Caco-2 (cell line): ENCODE measurements at regions not wholly inside any gene's neighbourhood (a gene's known extent, or its start where the extent isn't known, plus 50 kb on each side); places are given as distances from the start of the nearest gene placed in this dataset.

Experiments
- BruUV-seq: library from RNA; stranded (reverse); fragments of 400-500 nt; replicated peaks from 2 replicates; lab custom pipeline; 2021; lab: Mats Ljungman, UMichigan
- CTCF ChIA-PET: fragments of 300-600 bp; sonication (Branson Sonifier 250); formaldehyde crosslinking; loops from one replicate; lab custom pipeline; 2022; ENCODE audit warnings: antibody characterized with exemption; lab: Charles Lee
- POLR2A ChIA-PET: fragments of 300-600 bp; sonication (Branson Sonifier 250); formaldehyde crosslinking; loops from one replicate; lab custom pipeline; 2022; ENCODE audit warnings: antibody characterized with exemption; lab: Charles Lee
- DNase-seq, 2 experiments: peaks; one replicate each; pipeline versions ENCODE4 v3.0.0 to v3.0.0-alpha.2; 2020 to 2022
- H3K27me3 ChIP-seq: replicated peaks from 2 replicates; pipeline ENCODE4 v1.6.0; 2011; ENCODE audit warnings: low read length; ENCODE audit not compliant: control insufficient read depth, insufficient read depth
- H3K36me3 ChIP-seq: 2 replicates; pipeline ENCODE4 v1.5.1; 2011; ENCODE audit warnings: low read length; ENCODE audit not compliant: control insufficient read depth, insufficient read depth
- H3K4me1 ChIP-seq: fragments of 250-450 bp; sonication (Bioruptor Pico); 2 replicates; pipeline ENCODE4 v1.5.1; 2020; ENCODE audit warnings: mild to moderate bottlenecking
- H3K4me3 ChIP-seq: 2 replicates; pipeline ENCODE4 v1.5.1; 2011; ENCODE audit warnings: low read depth, mild to moderate bottlenecking, control low read depth, low read length
- H3K9me3 ChIP-seq: fragments of 250-450 bp; sonication (Bioruptor Pico); 2 replicates; pipeline ENCODE4 v1.5.1; 2020; ENCODE audit warnings: mild to moderate bottlenecking, moderate library complexity
- H3K27ac Mint-ChIP-seq: one replicate; pipeline ENCODE4 v1.8.0; 2022; ENCODE audit warnings: mixed read lengths; ENCODE audit not compliant: unreplicated experiment
- H3K27me3 Mint-ChIP-seq: one replicate; pipeline ENCODE4 v1.8.0; 2022; ENCODE audit warnings: mixed read lengths; ENCODE audit not compliant: insufficient read depth, unreplicated experiment
- H3K36me3 Mint-ChIP-seq: one replicate; pipeline ENCODE4 v1.8.0; 2022; ENCODE audit warnings: mild to moderate bottlenecking, mixed read lengths; ENCODE audit not compliant: insufficient read depth, unreplicated experiment
- H3K4me1 Mint-ChIP-seq: one replicate; pipeline ENCODE4 v1.8.0; 2022; ENCODE audit warnings: low read depth, mixed read lengths; ENCODE audit not compliant: unreplicated experiment
- H3K4me3 Mint-ChIP-seq: one replicate; pipeline ENCODE4 v1.8.0; 2022; ENCODE audit warnings: mild to moderate bottlenecking, moderate library complexity, mixed read lengths; ENCODE audit not compliant: unreplicated experiment
- H3K9me3 Mint-ChIP-seq: one replicate; pipeline ENCODE4 v1.8.0; 2022; ENCODE audit warnings: mixed read lengths; ENCODE audit not compliant: unreplicated experiment
- intact Hi-C: fragments of 100-400 bp; cut with micrococcal nuclease; formaldehyde crosslinking; loops from one replicate; pipeline ENCODE4 v1.10.0; 2022; ENCODE audit not compliant: unreplicated experiment
- TF ChIP-seq, protein P1 (sequence below), 2 experiments: fragments of 200-600 bp in 1 of 2; IDR thresholded peaks; 1 replicate in 1 of 2; 2 replicates in 1 of 2; pipeline versions ENCODE4 v1.5.1 to v1.8.0; 2011 to 2022; ENCODE audit warnings: antibody characterized with exemption in 1 of 2, control low read depth in 1 of 2, inconsistent platforms in 1 of 2, low read depth in 1 of 2, low read length in 1 of 2, mild to moderate bottlenecking in 1 of 2, moderate library complexity in 1 of 2; ENCODE audit not compliant: insufficient read depth in 1 of 2, severe bottlenecking in 1 of 2, unreplicated experiment in 1 of 2

DNA sequence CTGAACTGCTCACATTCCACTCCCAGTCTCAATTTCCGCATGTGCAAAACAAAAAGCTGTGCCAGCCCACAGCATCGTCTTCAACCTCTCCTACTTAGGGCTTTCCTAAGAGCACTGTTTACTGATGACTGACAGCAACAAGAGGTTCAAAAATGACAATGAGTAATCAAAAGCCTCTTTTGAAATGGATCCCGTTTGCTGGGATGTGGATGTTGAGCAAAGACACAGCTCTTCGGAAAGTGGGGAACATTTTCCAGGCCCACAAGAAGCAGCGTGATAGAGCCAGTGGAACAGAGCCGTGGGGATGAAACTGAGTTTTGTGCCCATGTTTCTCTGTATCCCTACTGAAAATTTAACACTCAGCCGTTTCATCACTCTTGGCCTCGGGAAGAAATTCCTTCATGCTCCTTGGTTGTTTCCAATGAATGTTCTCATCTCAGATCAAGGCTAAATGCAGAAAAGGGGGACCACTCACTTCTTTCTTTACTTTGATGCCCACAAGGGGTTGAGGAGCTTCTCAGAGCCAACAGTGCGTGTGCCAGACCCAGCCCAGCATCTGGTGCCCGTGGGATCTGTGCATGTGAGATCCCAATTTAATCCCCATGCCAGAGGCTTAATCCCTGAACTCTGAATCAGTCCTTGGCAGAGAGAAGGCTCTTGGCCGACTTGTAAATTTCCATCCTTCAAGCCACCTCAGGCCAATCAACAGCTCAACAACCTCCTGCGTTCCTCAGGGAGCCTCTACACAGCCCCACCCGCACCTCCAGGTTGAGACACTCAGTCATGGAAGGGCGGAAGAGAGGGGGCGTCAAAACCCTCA, 230.2 kb upstream of the DAPK1 start:
- H3K9me3 Mint-ChIP-seq, result no peaks in the 10 kb centered on the region
- no peak overlapping the region for H3K4me3 Mint-ChIP-seq
- DNase-seq, result no peak
- H3K4me3 ChIP-seq, result no peak overlapping the region
- TF ChIP-seq, protein P1, sequence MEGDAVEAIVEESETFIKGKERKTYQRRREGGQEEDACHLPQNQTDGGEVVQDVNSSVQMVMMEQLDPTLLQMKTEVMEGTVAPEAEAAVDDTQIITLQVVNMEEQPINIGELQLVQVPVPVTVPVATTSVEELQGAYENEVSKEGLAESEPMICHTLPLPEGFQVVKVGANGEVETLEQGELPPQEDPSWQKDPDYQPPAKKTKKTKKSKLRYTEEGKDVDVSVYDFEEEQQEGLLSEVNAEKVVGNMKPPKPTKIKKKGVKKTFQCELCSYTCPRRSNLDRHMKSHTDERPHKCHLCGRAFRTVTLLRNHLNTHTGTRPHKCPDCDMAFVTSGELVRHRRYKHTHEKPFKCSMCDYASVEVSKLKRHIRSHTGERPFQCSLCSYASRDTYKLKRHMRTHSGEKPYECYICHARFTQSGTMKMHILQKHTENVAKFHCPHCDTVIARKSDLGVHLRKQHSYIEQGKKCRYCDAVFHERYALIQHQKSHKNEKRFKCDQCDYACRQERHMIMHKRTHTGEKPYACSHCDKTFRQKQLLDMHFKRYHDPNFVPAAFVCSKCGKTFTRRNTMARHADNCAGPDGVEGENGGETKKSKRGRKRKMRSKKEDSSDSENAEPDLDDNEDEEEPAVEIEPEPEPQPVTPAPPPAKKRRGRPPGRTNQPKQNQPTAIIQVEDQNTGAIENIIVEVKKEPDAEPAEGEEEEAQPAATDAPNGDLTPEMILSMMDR (IDR thresholded peaks at IDR 0.05; ENCODE audit: insufficient read depth in 1 of 2, low read depth in 1 of 2, low read length in 1 of 2, severe bottlenecking in 1 of 2, unreplicated experiment in 1 of 2), result no peak
- ChIA-PET CTCF (no interaction called here), POLR2A (no interaction called here)
- no peaks in the 10 kb centered on the region for H3K36me3 Mint-ChIP-seq
- no peak overlapping the region for H3K27ac Mint-ChIP-seq
- no peaks in the 10 kb centered on the region for H3K4me1 ChIP-seq
- H3K4me1 Mint-ChIP-seq, result no peaks in the 10 kb centered on the region
- H3K9me3 ChIP-seq, result no peaks in the 10 kb centered on the region
- H3K27me3 Mint-ChIP-seq, result no peaks in the 10 kb centered on the region
- H3K36me3 ChIP-seq, result no peaks in the 10 kb centered on the region
- BruUV-seq, result no TSS peak
- intact Hi-C loops, result no loop called here
- H3K27me3 ChIP-seq, result no peaks in the 10 kb centered on the region

GRCh38 chr9:87269296-87270176, 228.1 kb upstream of the DAPK1 start:
- Mint-ChIP-seq H3K27ac (no peak overlapping the region), H3K27me3 (no peaks in the 10 kb centered on the region), H3K4me1 (no peaks in the 10 kb centered on the region), H3K4me3 (no peak overlapping the region), H3K36me3 (no peaks in the 10 kb centered on the region), H3K9me3 (no peaks in the 10 kb centered on the region)
- DNase-seq, result no peak
- ChIA-PET CTCF (no interaction called here), POLR2A (no interaction called here)
- Histone ChIP-seq H3K4me1 (no peaks in the 10 kb centered on the region), H3K27me3 (no peaks in the 10 kb centered on the region), H3K9me3 (no peaks in the 10 kb centered on the region), H3K4me3 (no peak overlapping the region), H3K36me3 (no peaks in the 10 kb centered on the region)
- TF ChIP-seq, protein P1 (IDR thresholded peaks at IDR 0.05; ENCODE audit: insufficient read depth in 1 of 2, low read depth in 1 of 2, low read length in 1 of 2, severe bottlenecking in 1 of 2, unreplicated experiment in 1 of 2), result no peak
- intact Hi-C loops, result no loop called here
- no TSS peak for BruUV-seq

- POLR2A ChIA-PET, result no interaction called here
- no peaks in the 10 kb centered on the region for H3K27me3 ChIP-seq
- BruUV-seq, result no TSS peak
These were observed 227.3 kb upstream of the DAPK1 start for GRCh38 chr9:87270221-87270847.

More at GRCh38 chr9:87270221-87270847, 227.3 kb upstream of the DAPK1 start:
- Mint-ChIP-seq H3K27ac (no peak overlapping the region), H3K9me3 (no peaks in the 10 kb centered on the region), H3K27me3 (no peaks in the 10 kb centered on the region), H3K36me3 (no peaks in the 10 kb centered on the region), H3K4me1 (no peaks in the 10 kb centered on the region), H3K4me3 (no peak overlapping the region)
- DNase-seq, result no peak
- H3K36me3 ChIP-seq, result no peaks in the 10 kb centered on the region
- CTCF ChIA-PET, result no interaction called here
- intact Hi-C loops, result no loop called here
- no peak overlapping the region for H3K4me3 ChIP-seq
- TF ChIP-seq, protein P1 (IDR thresholded peaks at IDR 0.05; ENCODE audit: insufficient read depth in 1 of 2, low read depth in 1 of 2, low read length in 1 of 2, severe bottlenecking in 1 of 2, unreplicated experiment in 1 of 2), result no peak
- no peaks in the 10 kb centered on the region for H3K9me3 ChIP-seq
- H3K4me1 ChIP-seq, result no peaks in the 10 kb centered on the region
